ENCODE measurements at regions not wholly inside any gene's neighbourhood (a gene's known extent, or its start where the extent isn't known, plus 50 kb on each side); places are given as distances from the start of the nearest gene placed in this dataset.

GRCh38 chr2:35080231-35080910 is 1275.2 kb upstream of the CRIM1 start:
- no peak for DNase-seq

- no peak for DNase-seq
Measured at GRCh38 chr2:35067420-35067819, 1288.2 kb upstream of the CRIM1 start.

DNA sequence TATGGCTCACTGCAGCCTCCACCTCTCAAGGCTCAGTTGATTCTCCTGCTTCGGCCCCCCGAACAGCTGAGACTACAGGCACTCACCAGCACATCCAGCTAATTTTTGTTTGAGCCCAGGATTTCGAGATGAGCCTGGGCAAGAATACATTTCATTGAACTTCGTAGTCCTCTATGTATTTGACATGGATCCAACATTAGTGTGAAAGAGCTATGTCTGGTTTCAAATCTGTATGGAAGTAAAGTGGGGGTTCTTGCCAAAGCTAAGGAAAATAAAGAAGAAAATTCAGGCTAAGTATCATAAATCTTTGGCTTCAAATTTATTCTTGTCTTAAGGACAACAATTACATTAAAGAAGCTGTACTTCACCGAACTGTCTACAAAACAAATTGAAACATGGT is 1291.7 kb upstream of the CRIM1 start:
- no peak for DNase-seq

DNA sequence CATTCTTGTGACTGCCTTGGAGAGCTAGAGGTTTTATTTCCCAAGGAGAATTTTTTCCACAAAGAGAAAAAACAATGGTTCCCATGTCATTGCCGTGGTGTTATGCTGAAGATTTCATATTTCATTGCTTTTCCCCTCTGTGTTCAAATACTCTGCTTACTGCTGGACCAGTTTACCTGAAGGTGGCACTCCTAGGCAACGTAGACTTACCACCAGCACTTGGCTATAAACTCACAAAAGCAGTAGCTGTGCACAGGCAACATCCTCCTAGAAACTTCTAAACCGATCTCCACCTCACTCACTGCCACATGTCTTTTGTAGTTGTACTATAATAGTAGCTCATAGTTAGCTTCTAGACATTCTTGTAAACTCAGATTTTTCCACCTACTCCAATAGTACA is 1319.7 kb upstream of the CRIM1 start:
- no peak for DNase-seq

DNA sequence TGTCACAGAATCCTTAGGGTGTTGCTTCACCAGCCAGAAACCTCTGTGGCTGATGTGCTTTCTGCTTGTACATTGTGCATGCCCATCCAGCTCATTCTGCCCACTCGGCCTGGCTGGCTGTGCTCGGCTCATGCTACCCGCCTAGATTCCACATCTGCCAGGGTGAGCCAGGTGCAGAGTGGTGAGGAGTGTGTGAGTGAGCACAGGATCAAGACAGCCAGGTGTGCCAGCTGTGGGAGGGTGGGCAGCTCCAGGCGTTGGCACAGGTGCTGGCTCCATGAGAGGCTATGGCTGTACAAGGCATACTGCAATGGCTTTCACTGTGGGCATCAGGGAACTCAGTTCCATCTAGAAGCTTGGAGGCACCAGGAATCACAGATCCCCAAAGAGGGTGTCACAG is 1321.8 kb upstream of the CRIM1 start:
- DNase-seq = no peak

GRCh38 chr2:35023545-35023944 is 1332.0 kb upstream of the CRIM1 start:
- no peak for DNase-seq

- DNase-seq = no peak
Measured at GRCh38 chr2:35000453-35000852, 1355.1 kb upstream of the CRIM1 start.

- no peak for DNase-seq
Measured at GRCh38 chr2:34998741-34999140, 1356.8 kb upstream of the CRIM1 start.

DNA sequence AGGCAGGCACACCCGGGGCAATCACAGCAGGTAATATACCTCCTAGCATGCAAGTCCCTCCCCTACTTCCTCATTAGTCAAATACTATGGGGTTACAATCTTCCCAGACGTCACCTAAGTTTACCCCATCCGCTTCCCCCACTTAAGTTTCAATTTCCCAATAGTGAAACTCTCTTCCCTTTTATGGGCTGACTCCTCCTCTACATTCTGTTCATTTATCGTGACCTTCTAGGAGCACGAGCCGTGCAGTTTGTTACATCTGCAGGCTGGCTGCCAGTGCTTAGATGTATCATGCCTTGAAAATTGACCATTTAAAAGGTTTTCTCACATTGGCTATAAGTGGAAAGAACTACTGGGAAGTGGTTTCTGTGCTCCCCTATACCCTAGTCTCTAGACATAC is 1357.8 kb upstream of the CRIM1 start:
- no peak for DNase-seq

DNA sequence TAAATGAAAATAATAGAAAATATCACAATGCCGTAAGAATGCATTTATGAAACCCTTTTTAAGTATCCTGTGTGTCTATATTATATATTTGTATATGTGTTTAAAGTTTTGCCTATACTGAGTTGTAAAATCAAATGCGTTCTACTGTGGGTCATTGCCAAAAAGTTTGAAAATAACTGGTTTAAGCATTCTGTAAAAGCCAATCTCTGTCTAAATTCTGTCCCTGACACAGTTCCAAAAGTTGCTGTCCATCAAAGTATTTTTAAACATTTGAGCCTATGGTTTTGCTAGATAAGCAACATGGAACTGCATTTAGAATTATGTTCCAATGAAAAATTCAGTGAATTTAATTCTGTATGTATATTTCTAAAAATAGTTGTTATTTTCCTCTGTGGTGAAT is 1360.4 kb upstream of the CRIM1 start:
- DNase-seq = no peak

GRCh38 chr2:34991508-34992274 is 1363.9 kb upstream of the CRIM1 start:
- no peak for DNase-seq

DNA sequence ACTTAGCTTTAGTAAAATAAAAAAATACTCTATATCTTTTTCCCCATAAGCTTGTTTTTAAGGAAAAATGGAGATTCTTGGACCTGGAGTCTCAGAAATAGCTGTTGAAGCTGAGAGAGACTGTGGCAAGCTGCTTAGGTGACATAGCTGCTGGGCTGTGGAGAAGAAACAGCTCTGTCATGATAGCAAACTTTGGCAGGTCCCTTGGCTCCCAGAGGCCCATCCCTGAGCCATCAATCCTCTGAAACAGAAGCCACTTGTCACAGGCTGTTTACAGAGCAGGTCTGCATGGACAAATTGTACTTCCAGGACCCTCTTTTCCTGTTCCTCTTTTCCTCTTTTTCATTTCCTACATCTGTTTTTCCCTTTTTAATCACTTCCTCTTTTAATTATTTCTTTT is 1370.1 kb upstream of the CRIM1 start:
- no peak for DNase-seq

GRCh38 chr2:34980689-34981088 is 1374.9 kb upstream of the CRIM1 start:
- no peak for DNase-seq

DNA sequence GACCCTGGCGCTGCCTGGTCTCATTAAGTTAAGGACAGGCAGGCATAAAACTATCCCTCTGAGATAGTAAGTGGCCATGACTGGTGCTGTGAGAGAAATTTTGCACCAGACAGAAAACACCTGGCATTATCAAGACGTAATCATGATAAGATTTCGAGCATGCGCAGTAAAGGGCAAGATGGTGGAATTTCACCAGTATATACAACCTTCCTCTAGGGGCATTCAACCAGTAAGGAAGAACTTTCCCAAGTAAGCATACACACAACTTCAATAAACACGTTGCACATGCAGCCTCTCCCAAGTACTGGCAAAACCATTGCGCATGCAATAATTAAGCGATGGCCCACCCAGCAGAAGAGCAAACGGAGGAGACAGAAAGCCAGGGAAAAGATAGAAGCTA is 1376.4 kb upstream of the CRIM1 start:
- peak; percentile 1 for DNase-seq

GRCh38 chr2:34961822-34962221 is 1362.7 kb upstream of the FAM98A start:
- DNase-seq = no peak

- DNase-seq = no peak
Measured at GRCh38 chr2:34954758-34955157, 1355.7 kb upstream of the FAM98A start.

DNA sequence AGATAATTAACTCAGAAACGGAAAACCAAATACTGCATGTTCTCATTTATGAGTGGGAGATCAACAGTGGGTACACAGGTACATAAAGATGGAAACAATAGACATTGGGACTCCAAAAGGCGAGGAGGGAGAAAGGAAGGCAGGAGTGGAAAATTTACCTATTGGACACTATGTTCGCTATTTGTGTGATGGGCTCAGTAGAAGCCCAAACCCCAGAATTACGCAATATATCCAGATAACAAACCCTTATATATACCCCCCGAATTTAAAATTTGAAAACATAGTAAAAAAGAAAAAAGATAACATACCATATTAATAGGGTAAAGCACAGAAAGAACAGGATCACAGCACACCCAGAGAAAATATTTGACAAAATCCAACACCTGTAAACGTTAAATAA is 1351.7 kb upstream of the FAM98A start:
- DNase-seq = no peak

GRCh38 chr2:34949316-34949715 is 1350.2 kb upstream of the FAM98A start:
- DNase-seq = no peak

GRCh38 chr2:34936089-34936488 is 1337.0 kb upstream of the FAM98A start:
- no peak for DNase-seq

GRCh38 chr2:34912084-34912483 is 1313.0 kb upstream of the FAM98A start:
- no peak for DNase-seq

DNA sequence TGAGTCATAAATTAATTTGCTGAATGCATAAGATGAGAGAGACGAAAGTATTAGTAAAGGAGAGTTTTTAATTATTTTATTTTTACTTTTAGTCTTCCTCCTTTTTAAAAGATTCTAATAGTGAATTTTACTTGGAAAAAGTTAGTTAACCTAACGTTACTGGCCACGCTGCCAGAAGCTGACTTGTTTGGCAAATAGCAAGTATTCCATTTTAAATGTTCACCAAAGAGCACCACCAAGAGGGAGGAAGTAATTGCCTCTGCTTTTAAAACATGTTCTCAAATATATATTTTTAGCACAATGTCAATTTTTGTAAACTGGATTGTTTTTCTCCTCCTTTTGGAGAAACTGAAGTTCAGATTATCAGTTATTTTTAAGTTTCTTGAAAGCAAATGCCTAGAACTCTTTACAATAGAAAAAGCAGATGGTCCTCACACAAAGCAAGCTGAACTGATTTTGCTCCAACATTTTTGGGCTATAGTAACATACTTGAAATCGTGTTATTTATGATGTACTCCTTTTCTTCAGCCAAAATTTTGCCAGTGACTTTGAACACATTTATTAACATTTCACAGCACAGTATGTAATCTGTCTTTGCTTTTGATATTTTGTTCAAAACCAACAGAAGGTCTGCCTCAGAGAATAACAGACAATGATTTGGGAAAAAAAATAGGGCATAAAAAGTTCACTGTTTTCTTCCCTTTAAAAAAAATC is 1311.0 kb upstream of the FAM98A start:
- no peak for DNase-seq

GRCh38 chr2:34907812-34908211 is 1308.7 kb upstream of the FAM98A start:
- no peak for DNase-seq

- DNase-seq = no peak
Measured at GRCh38 chr2:34901739-34902138, 1302.6 kb upstream of the FAM98A start.

GRCh38 chr2:34899079-34899478 is 1300.0 kb upstream of the FAM98A start:
- DNase-seq = no peak
